Kidney glomerular epithelial cell (primary cell): ENCODE measurements at regions not wholly inside any gene's neighbourhood (a gene's known extent, or its start where the extent isn't known, plus 50 kb on each side); places are given as distances from the start of the nearest gene placed in this dataset.
"Not testable (repeated sequence)": the region's sequence is repeated elsewhere in the genome, so short reads cannot be mapped to it uniquely, and the experiment has no call there.

Experiments used
- DNase-seq: peaks from one replicate; lab custom pipeline; 2025; lab: John Stamatoyannopoulos, UW

DNA sequence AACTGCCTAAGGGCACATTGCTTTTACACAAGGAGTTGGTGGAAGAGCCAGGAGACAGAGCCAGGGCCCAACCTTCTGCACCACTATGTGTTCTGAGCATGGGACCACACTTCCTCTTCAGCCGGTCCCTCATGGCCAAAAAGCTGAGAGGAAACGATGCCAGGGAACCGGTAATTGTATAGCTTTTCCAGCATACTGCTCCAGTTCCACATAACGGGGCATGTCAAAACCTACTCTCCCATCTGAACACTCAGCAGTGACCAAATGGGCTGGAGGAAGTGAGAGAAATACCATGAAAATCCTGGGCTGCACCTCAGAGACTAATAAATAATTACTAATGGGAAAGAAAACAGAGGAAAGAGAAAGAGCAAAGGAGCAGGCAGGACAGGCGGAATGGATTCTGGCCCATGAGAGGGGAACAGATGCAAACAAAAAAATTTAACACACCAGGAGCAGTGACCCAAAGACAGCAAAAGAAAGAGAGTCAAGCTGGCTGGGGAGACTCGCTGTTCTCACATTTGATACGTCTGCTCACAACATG, 52.0 kb upstream of the BMP2 start:
- no peak for DNase-seq

DNA sequence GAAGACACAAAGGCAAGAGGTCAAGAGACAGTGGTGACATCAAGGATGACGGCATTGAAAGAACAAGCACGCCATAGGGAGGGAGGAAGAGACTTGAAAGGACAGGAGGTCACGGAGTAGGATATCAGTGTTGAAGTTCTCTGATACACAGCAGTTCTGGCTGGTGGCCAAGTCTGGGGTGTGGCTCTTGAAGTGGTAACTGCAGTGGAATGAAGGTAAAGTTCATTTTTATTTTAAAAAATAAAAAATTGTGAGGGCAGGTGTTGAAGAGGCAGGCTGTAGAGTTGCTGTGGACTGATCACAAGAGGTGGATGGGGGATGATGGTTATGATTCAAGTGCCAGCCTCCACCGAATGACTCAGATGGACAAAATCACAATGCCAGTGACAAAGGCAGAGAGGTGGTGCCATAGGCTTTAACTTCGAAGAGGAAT, 53.2 kb upstream of the BMP2 start:
- no peak for DNase-seq

DNA sequence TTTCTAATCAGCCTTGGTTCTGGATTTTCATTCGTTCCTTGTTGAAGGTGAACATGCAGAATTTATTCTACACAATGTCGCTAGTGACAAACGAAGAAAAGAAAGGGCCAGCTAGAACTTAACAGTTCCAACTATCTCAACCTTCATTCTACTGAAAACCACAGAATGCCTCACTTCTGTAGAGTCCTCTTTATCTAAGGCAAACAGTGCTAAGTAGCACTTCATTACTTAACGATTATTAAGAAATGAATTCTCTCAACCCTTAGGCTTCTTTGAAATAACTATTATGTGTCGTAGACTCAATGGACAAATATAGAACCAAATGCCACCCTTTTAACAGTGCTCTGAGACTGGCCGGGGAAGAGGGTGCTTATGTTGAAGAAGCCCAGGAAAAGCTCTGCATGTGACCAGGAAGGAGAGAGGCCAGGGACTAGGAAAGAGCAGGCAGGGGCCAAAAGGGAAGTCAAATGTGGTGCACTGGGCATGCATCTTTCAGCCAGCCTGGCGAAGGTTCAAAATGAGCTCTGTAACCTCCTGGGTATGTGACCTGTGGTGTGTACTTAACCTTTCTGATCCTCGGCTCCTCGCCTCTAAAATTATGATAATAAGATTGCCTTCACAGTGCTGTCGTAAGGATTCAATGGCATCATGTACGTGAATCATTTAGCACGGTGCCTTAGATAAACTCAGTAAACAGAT, 55.4 kb upstream of the BMP2 start:
- DNase-seq = peak; percentile 44

DNA sequence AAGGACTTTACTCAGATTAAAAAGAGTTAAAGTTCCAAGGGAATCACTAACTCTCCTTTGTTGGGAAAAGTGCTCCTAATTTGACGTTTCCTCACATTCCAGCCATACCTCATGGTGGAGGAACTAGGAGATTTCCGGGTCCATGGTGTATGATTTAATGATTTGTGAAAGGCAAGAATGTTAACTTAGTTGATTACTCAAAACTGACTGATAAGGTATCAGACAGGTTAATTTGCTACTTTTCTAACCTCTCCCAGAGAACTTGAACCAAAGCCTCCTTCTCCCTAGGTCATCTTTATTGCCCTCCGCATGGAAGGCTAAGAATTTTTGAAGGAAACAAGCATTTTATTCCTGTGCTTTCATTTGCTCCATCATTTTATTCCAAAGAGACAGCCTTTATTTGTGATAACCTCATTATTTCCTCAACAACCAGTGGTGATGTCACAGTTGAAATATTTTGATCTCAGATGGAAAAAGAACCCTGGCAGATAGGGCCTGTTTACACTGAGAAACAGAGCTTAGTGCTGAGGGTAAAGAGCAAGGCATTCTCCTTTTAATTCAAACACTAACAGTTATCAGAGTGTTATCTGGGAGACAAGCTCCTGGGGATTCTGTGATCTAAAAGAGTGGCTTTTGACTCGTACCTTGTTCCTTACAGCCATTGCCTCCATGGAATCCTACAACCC, 57.4 kb upstream of the BMP2 start:
- peak; percentile 62 for DNase-seq

DNA sequence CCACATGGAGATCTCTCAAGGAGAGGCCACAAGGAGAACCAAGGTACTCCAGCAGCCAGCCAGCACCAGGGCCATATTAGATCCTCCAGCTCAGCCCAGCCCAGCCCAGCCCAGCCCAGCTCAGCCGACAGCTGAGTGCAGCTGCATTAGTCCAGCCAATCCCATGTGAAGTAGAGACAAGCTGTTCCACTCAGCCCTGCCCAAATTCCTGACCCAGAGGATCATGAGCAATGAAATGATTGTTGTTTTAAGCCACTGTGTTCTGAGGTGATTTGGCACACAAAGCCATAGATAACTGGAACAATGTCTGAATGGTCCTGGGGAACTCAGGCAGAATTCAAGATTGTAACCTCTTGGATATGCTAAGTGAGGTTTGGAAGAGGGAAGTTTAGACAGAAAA, 59.5 kb upstream of the BMP2 start:
- DNase-seq = peak; percentile 85

DNA sequence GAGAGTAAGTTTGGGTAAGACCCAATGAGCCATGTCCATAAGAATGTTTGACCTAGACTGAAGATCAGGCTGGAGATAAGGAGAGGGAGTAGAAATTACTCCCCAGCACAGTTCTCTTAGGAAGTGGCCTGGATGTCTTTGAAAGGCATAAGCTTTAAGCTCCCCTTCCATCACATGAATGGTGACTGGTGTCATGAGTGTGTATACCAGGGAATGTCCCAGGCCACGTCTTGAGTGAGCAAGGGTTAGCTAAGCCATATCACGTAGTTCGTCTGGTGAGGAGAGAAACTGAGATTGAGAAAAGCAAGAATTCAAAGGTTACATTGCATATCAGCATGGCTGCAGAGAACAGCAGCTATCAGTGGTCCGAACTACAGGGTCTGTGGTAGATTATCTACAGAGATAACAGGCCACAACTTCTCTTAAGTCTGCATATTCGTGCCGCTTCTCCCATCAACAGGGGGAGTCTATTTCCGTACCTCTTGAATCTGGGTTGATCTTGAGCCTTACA, 60.1 kb upstream of the BMP2 start:
- DNase-seq = no peak

DNA sequence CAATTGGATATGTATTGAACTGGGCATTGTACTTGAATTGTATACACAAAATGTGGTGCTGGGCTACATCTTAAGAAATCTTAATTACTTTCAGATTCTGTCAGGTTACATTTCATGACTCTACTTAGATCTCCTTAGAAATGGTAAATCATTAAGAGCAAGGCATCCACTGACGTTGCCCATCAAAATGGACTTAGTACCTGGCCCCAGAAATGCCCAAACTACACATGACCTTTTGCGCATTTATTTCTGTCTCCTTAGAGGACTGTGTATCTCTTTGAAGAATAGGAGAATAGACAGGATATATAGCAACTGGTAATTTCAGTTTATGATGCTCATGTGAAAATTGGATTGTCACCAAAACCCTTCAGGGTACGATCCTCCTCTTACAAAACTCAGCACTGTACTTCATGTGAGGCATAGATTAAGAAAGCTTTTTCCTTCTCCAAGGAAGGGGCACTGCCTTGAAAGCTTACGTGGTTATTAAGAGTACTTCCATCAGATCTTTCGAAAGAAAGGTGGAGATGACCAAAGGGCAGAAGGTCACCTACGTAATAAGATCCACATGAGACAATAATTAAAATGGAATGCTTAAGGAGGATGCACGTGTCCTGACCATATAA, 61.4 kb upstream of the BMP2 start:
- no peak for DNase-seq

DNA sequence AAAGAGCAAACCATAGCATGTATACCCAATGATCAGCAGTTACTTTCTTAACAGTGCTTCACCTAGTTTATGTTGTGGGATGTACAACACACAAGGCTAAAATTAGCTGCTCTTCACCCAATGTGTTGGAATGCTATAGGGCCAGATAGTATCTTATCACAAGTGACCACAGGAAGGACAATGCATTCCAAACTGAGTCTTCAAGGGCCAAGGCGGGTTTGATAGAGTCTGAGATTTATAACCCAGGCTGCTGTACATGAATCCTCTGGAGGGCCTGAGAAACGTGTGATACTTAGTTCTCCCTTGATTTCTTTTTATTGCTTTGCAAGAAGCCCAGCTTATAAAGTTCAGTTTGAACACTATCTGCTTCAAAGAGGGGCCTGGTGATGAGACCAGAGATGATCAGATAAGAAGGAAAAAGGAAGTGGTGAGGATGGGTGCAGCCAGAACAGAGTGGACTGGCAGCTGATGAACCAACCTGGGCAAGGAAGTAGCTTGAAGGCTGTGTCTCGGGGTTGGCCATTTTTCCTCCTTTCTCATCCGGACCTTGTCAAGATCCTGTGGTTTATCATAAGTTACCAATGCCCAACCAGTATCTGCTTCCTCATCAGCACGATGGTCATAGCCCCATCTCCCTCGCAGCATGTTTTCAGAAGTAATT, 62.2 kb upstream of the BMP2 start:
- no peak for DNase-seq

DNA sequence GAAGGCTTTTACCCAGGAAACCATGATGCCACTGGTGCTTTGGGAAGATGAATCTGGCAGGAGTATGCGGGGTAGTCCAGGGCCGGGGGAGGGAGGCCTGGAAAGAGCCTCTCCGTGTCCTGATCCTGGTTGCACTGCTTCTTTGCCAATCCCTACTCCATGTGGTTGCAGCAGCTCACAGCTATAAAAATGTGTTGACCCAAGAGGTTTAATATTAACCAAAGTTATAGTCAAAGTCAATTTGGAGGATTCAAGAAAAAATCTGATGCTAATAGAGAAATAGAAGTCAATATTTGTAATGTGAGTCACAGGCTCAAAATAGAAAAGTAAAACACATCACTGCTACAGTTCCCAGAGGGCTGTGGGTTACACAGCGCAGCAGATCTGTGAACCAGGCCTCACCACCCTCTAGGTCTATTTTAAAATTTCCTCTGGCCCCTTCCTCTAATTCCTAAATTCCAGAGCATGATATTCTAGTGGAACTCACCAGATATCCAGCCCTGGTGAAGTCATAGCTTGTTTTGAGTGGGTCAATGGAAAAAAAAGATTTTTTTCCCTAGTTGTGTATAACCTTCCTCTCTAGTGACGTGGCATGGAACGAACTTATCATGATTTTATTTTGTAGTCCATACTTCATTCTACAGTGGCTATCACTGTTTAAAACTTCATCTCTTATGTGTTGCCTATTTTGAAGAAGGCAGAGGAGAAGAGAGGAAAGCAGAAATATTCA, 63.2 kb upstream of the BMP2 start:
- peak; percentile 99 for DNase-seq

DNA sequence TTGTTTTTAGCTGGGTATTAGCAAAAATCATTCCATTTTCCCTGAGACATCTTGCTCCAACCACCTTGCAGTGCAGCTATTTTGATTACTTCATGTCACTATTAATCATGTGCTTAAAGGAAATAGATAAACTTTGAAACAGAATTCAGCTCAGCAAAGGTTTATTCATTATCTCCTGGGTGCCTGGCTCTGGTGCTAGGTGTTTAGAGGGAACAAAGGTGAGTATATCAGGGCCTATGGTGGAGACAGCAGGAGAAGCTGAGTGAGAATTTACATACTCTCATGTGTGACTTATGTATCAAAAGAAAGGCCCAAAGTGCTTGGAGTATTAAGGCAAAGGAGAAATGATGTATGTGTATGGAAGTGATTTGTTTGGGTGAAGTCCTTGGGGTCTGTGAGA, 63.8 kb upstream of the BMP2 start:
- DNase-seq = no peak

DNA sequence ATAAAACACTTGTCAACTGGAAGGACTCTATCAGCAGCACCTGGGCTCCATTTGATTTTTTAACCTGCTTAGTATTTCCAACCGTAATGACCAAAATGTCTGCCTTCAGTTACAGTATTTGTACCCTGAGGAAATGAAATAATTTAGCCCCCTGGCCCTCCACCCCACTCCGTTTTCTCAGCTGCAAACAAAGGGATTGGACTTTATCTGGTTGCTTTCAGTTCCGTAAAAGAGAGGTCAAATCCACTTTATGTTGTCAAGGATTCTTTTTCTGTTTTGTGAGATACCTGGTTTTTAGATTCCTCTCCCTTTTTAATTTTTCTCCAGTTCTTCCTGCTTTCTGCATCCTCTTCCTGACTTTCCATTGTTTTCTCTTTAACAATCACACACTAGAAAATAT, 64.4 kb upstream of the BMP2 start:
- DNase-seq = no peak

DNA sequence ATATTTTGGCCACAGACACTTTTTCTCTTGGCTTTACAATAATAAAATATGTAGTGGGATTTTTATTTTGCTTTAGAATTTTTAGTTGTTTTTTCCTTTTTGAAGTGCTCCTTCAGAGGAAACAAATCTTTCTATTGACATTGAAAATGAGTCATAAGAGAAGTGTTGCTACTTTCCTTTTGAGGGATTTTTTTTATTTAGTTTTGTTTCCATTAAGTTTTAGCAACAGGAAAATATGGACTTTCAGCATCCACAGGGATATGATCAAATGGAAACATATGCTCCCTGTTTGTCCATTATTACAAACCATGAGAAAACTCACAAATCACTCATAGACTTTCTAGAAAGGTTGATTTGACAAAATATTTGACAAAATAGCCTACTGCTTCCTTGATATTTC, 65.3 kb upstream of the BMP2 start:
- DNase-seq = no peak

DNA sequence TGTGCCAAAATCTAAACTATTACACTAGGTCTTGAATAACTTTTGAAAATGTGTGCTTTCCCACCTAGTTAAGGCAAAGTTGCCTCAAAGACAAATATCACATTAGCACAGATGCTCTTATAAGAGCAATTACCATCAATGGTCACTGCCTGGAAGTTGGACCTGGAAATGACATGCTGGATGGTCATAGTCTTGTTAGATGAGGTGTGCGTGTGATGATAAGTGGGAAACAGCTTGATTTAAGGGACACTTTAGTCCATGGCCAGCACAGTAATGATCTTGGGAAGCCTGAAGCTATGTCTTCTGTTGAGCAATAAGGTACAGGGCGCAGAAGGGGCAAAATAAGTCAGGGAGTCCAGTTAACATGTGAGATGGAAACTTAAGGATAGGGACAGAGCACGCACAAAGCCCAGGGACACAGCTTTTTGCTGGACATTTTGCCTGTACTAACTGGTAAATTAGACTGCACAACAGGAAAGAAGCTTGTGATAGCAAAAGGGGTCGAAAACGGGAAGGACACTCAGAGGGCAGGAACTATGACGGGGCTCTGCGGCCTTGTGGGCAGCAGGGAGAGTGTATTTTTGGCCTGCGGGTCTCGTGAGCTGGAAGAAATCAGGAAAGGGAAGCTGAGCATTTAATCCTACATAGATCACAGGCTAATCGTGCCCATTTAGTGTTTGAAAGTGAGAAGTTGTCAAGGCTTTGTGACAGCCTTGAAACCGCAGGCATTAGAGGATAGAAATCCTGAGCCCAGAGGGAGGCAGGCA, 66.7 kb upstream of the BMP2 start:
- DNase-seq = no peak

DNA sequence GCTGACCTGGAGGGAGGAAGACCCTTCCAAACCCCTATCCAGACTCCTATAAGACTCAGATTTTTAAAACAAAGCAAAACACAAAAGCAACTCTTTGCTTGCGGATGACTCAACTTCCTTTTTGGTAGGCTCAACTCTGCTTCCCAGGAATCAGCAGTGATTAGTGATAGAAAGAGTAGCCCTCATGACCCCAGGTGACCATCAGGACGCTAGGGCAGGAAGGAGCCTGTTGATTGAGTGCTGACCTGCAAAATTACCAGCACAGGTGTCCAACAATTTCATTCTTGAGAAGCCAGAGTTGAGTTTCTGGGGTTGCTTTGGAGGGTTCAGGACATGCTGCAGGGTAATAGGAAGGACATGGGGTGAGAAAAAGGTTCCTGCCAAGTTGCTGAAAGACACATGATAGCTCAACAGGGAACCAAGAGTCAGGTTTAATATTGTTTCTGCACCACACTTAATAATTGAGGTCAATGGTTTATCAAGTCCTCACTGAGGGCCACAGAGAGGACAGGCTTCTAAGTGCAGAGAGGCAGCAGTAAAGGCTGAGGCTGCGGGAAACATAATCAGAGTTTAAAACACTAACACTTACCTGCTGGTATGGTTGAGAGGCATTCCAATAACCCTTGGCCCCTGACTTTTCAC, 67.4 kb upstream of the BMP2 start:
- DNase-seq = no peak

DNA sequence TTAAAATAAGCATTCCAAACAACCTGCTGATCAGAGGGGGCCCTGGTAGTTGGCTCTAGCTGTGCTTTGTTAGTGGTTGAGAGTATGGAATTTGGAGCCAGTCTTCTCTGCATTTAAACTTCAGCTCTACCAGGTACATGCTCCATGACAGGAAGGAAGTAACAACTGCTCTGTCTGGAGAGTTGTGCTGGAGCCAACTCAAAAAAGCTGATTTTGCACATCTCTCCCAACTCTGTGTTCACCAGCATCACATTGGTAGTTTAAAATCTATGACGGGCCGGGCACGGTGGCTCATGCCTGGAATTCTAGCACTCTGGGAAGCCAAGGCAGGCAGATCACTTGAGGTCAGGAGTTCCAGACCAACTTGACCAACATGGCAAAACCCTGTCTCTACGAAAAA, 68.8 kb upstream of the BMP2 start:
- no peak for DNase-seq

DNA sequence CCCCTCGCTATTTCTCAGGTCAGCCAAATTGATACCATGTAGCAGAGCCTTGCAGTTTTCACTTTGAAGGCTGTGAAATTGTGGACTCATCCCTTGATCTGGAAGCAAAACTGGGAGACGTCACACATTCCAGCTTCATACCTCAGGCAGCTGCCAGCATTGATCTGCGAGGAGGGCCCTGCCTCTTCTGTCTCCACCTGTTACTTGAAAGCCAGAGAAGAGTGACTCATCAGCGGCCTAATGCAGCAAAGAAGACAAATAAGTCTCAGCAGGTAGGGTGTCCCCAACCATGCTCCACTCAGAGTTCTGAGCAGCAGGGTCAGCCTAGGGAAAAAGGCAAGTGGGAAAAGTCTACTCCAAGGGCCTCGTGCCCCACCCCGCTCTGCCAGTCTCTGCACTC, 69.4 kb upstream of the BMP2 start:
- DNase-seq = peak; percentile 65

DNA sequence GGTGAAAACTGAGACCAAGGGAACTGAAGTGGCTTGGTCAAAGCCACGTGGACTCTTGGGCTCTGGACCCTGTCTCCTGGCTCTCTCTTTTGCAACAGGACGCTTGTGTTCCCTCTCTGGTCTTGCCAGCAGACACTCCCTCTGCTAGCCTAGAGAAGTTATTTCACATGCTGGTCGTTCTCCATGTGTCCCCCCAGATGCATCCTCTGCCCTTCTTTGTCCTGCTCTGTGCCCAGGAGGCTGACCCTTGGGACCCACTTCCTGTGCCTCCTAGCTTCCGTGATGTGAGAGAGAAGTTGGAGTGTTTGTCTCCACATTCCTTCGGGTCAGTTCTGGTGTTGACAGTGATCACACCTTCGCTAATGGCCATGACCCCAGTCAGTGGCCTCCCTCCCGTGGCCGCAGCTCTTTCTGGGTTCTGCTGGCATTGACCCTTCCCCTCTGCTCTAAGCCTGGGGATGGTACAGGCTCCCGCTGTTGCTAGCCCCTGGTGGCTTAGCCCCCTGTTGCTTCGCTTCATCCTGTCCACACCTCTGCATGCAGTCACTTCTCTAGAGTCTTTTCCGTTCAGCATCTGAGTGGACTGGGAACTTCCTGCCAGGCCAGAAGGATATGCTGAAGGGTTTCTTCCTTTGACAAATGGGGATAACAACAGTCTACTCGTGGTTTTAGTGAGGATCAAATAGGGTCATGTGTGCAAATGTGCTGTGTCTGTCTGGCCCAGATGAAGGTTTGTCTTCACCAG, 70.1 kb upstream of the BMP2 start:
- no peak for DNase-seq

DNA sequence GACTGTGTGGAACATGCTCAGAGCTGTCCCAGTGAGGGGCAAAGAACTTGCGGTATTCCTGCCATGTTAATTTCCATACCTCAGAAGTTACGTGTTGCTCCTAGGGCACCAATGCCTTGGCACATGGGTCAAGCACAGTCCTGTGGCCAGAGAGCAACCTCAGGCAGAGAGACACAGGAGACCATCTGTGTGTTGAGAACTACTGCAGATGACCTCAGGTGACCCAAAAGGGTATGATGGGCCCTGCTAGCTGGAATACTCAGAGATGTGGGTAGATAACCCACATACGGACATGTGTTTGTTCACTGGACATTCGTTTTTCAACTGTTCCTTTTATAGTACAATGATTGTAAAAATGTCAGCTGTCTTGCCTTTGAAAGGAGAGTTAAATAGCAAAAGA, 71.5 kb upstream of the BMP2 start:
- DNase-seq = no peak

DNA sequence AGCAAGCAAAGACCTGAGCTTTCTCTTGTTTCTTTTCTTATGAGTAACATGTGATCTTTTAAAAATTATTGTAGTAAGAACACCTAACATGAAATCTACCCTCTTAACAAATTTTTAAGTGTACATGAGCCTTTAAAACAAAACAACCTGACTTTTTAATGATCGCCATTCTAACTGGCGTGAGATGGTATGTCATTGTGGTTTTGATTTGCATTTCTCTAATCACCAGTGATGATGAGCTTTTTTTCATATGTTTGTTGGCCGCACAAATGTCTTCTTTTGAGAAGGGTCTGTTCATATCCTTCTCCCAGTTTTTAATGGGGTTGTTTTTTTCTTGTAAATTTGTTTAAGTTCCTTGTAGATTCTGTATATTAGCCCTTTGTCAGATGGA, 73.7 kb upstream of the BMP2 start:
- DNase-seq = not testable (repeated sequence)
